ENCODE measurements at regions not wholly inside any gene's neighbourhood (a gene's known extent, or its start where the extent isn't known, plus 50 kb on each side); places are given as distances from the start of the nearest gene placed in this dataset.

- no peak overlapping the region for H3K27ac Mint-ChIP-seq
- H3K27me3 Mint-ChIP-seq: no peaks in the 10 kb centered on the region
- H3K36me3 Mint-ChIP-seq: no peaks in the 10 kb centered on the region
- DNase-seq (ENCODE audit: extremely low spot score, unreplicated experiment): no peak
- no peak overlapping the region for H3K4me3 Mint-ChIP-seq
- no peaks in the 10 kb centered on the region for H3K4me1 Mint-ChIP-seq (ENCODE audit: unreplicated experiment)
- TF ChIP-seq, protein P1, sequence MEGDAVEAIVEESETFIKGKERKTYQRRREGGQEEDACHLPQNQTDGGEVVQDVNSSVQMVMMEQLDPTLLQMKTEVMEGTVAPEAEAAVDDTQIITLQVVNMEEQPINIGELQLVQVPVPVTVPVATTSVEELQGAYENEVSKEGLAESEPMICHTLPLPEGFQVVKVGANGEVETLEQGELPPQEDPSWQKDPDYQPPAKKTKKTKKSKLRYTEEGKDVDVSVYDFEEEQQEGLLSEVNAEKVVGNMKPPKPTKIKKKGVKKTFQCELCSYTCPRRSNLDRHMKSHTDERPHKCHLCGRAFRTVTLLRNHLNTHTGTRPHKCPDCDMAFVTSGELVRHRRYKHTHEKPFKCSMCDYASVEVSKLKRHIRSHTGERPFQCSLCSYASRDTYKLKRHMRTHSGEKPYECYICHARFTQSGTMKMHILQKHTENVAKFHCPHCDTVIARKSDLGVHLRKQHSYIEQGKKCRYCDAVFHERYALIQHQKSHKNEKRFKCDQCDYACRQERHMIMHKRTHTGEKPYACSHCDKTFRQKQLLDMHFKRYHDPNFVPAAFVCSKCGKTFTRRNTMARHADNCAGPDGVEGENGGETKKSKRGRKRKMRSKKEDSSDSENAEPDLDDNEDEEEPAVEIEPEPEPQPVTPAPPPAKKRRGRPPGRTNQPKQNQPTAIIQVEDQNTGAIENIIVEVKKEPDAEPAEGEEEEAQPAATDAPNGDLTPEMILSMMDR (conservative IDR thresholded peaks at IDR 0.05): no peak
- no peaks in the 10 kb centered on the region for H3K9me3 Mint-ChIP-seq
Observed at GRCh38 chr5:97764700-97765099, 581.7 kb upstream of the RIOK2 start.

DNA sequence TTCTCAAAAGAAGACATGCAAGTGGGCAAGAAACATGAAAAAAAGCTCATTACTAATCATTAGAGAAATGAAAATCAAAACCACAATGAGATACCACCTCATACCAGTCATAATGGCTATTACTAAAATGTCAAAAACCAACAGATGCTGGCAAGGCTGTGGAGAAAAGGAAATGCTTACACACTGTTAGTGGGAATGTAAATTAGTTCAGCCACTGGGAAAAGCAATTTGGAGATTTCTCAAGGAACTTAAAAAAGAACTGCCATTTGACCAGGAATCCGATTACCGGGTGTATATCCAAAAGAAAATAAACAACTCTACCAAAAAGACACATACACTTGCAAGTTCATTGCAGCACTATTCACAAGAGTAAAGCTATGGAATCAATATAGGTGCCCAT lies 595.4 kb upstream of the RIOK2 start:
- TF ChIP-seq, protein P1 (conservative IDR thresholded peaks at IDR 0.05): no peak
- H3K27me3 Mint-ChIP-seq: no peaks in the 10 kb centered on the region
- no peaks in the 10 kb centered on the region for H3K36me3 Mint-ChIP-seq
- no peak overlapping the region for H3K4me3 Mint-ChIP-seq
- H3K27ac Mint-ChIP-seq: no peak overlapping the region
- no peaks in the 10 kb centered on the region for H3K4me1 Mint-ChIP-seq (ENCODE audit: unreplicated experiment)
- no peak for DNase-seq (ENCODE audit: extremely low spot score, unreplicated experiment)
- peaks cover 5% of the 10 kb centered on the region for H3K9me3 Mint-ChIP-seq

DNA sequence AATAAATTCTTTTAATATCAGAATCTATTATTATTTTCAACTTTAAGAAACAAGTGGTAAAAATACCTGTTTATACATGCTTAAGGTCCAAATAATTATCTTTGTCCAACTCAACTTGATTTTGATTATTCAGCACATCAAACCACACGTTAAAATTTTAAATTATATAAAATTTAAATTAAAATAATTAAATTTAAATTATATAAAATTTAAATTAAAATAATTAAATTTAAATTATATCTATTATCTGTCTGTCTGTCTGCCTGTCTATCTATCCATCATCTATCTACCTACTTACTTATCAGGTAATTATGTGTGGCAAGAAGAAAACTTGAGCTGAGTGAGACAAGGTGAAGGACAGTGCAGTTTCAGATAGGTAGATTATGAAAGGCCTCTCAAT lies 605.3 kb upstream of the RIOK2 start:
- Mint-ChIP-seq H3K4me1 (ENCODE audit: unreplicated experiment) (no peaks in the 10 kb centered on the region), H3K27ac (no peak overlapping the region), H3K36me3 (no peaks in the 10 kb centered on the region), H3K27me3 (no peaks in the 10 kb centered on the region), H3K4me3 (no peak overlapping the region), H3K9me3 (no peaks in the 10 kb centered on the region)
- no peak for DNase-seq (ENCODE audit: extremely low spot score, unreplicated experiment)
- TF ChIP-seq, protein P1 (conservative IDR thresholded peaks at IDR 0.05): no peak

DNA sequence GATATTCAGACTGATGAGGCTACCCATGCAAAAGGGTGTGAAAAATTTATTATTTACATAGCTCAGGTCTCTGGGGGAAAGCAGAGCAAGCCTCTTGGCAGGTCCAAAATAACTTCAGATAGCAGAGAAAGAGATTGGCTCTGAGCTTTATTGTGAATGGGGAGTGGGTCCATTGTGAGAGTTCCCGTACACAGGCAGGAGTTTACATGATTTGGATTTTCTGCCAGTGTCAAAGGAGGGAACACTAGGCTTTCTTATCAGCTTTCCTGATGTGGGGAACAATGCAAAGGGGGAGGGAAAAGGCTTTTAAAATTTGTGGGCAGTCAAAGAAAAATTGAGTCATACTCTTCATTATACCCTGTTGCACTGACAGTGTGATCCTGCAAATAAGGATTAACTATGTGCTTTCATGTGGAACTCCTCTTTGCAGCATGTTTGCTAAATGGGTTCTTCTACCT lies 615.0 kb upstream of the RIOK2 start:
- no peak for DNase-seq (ENCODE audit: extremely low spot score, unreplicated experiment)
- H3K4me1 Mint-ChIP-seq (ENCODE audit: unreplicated experiment): no peaks in the 10 kb centered on the region
- no peaks in the 10 kb centered on the region for H3K9me3 Mint-ChIP-seq
- H3K4me3 Mint-ChIP-seq: no peak overlapping the region
- H3K27me3 Mint-ChIP-seq: no peaks in the 10 kb centered on the region
- H3K36me3 Mint-ChIP-seq: no peaks in the 10 kb centered on the region
- H3K27ac Mint-ChIP-seq: no peak overlapping the region
- TF ChIP-seq, protein P1 (conservative IDR thresholded peaks at IDR 0.05): no peak

DNA sequence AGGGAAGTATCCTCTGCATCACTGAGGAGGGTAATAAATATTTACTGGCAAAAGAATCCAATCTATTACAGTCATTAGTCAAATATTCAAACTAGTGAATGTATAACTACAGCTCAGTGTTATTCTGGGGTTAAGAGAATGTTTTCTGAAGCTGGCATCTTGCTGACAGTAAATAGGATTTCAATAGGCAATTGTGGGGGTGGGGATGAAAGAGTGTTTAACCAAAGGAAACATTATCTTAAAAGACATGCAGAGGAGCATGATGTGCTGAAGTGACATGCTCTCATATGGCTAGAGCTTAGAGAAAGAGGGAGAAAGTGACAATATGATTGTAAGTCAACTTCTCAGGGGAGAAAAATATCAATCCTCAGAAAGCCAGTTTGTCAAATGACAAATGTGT lies 618.4 kb upstream of the RIOK2 start:
- H3K4me1 Mint-ChIP-seq (ENCODE audit: unreplicated experiment): no peaks in the 10 kb centered on the region
- no peaks in the 10 kb centered on the region for H3K36me3 Mint-ChIP-seq
- H3K27me3 Mint-ChIP-seq: no peaks in the 10 kb centered on the region
- DNase-seq (ENCODE audit: extremely low spot score, unreplicated experiment): no peak
- H3K27ac Mint-ChIP-seq: no peak overlapping the region
- H3K4me3 Mint-ChIP-seq: no peak overlapping the region
- TF ChIP-seq, protein P1 (conservative IDR thresholded peaks at IDR 0.05): no peak
- no peaks in the 10 kb centered on the region for H3K9me3 Mint-ChIP-seq

DNA sequence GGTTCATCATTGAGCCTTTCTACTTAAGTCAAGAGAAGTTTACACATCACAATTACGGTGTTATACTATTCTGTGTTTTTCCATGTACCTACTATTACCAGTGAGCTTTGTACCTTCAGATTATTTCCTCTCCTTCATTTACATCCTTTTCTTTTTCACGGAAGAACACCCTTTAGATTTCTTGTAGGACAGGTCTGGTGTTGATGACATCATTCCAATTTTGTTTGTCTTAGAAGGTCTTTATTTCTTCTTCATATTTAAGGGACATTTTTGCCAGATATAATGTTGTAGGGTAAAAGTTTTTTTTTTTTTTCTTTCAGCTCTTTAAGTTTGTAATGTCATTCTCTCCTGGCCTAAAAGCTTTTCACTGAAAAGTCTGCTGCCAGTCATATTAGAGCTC lies 637.1 kb upstream of the RIOK2 start:
- DNase-seq (ENCODE audit: extremely low spot score, unreplicated experiment): no peak
- Mint-ChIP-seq H3K36me3 (no peaks in the 10 kb centered on the region), H3K9me3 (no peaks in the 10 kb centered on the region), H3K4me3 (no peak overlapping the region), H3K27me3 (peaks cover 3% of the 10 kb centered on the region), H3K27ac (no peak overlapping the region), H3K4me1 (ENCODE audit: unreplicated experiment) (no peaks in the 10 kb centered on the region)
- TF ChIP-seq, protein P1 (conservative IDR thresholded peaks at IDR 0.05): no peak
